GM12873 (cell line): ENCODE measurements at regions not wholly inside any gene's neighbourhood (a gene's known extent, or its start where the extent isn't known, plus 50 kb on each side); places are given as distances from the start of the nearest gene placed in this dataset.

ENCODE experiments used
- CTCF ChIP-seq: IDR thresholded peaks from 2 replicates; pipeline ENCODE4 v1.5.1; 2012; ENCODE audit warnings: low read depth, mild to moderate bottlenecking, moderate library complexity, low read length, control low read depth; ENCODE audit not compliant: insufficient read depth; ENCODE audit errors: missing control alignments

- TF ChIP-seq CTCF, result no peak
Measured at GRCh38 chrX:45795546-45795945, 594.9 kb upstream of the DIPK2B start.

- no peak for TF ChIP-seq CTCF
Measured at GRCh38 chrX:45794995-45795337, 594.3 kb upstream of the DIPK2B start.

GRCh38 chrX:45794323-45794994 is 593.8 kb upstream of the DIPK2B start:
- TF ChIP-seq CTCF, result no peak

GRCh38 chrX:45788941-45789348 is 588.3 kb upstream of the DIPK2B start:
- no peak for TF ChIP-seq CTCF

- TF ChIP-seq CTCF, result no peak
Measured at GRCh38 chrX:45788315-45788714, 587.6 kb upstream of the DIPK2B start.

- TF ChIP-seq CTCF, result no peak
Measured at GRCh38 chrX:45784590-45784989, 583.9 kb upstream of the DIPK2B start.

GRCh38 chrX:45783002-45783401 is 582.3 kb upstream of the DIPK2B start:
- no peak for TF ChIP-seq CTCF
